Stomach (tissue), 4 donors: ENCODE measurements at regions not wholly inside any gene's neighbourhood (a gene's known extent, or its start where the extent isn't known, plus 50 kb on each side); places are given as distances from the start of the nearest gene placed in this dataset.

ENCODE experiments used
- CTCF ChIP-seq, 7 experiments: fragments of 450-650 bp in 4 of 7; fragments of 200-600 bp in 3 of 7; sonication (generic) in 3 of 7; IDR thresholded peaks; one replicate each; pipeline ENCODE4 v1.5.1; 2016 to 2019; ENCODE audit warnings: antibody characterized with exemption in 7 of 7, control low read depth in 2 of 7, mild to moderate bottlenecking in 1 of 7
- POLR2A ChIP-seq, 4 donors: fragments of 450-650 bp; IDR thresholded peaks; one replicate each; pipeline ENCODE4 v1.6.1; 2016; ENCODE audit warnings: antibody characterized with exemption in 4 of 4, control low read depth in 2 of 4, mild to moderate bottlenecking in 1 of 4, moderate library complexity in 1 of 4
- POLR2AphosphoS5 ChIP-seq, 3 donors: sonication (generic); formaldehyde crosslinking; IDR thresholded peaks; one replicate each; pipeline ENCODE4 v1.6.1; 2016; ENCODE audit warnings: antibody characterized with exemption in 3 of 3

- TF ChIP-seq CTCF (IDR thresholded peaks at IDR 0.05) (no peak), POLR2A (IDR thresholded peaks at IDR 0.05) (no peak), POLR2AphosphoS5 (IDR thresholded peaks at IDR 0.05) (no peak)
Measured at GRCh38 chr14:81589381-81590065, 55.9 kb upstream of the SEL1L start.
